ENCODE measurements at regions not wholly inside any gene's neighbourhood (a gene's known extent, or its start where the extent isn't known, plus 50 kb on each side); places are given as distances from the start of the nearest gene placed in this dataset.

DNA sequence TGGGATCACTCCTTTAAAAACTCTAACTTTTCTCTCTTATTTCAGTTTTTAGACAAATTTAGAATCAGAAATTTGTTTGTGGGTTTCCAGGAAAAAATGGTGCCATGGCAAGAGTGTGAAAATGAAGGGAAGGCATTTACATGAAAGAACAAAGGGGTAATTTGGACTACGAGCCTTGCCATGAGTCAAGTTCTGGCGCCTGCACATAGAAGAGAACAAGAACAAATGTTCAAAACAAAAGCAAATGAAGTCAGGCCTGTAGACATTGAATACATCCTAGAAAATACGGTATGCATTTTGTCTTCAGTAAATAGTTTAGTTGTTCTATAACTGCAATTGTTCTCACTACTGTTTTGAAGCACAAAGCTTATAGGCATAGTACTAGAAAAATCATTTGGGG, 1390.5 kb downstream of the EFNB2 start:
- Histone ChIP-seq H3K9me3 (ENCODE audit: control insufficient read depth in 1 of 2, low read length in 2 of 2) (no peaks in the 10 kb centered on the region), H3K27ac (ENCODE audit: low read length) (no peak overlapping the region), H3K4me1 (ENCODE audit: control insufficient read depth in 1 of 2, insufficient read depth in 2 of 2, low read length in 2 of 2) (no peaks in the 10 kb centered on the region), H3K36me3 (ENCODE audit: control insufficient read depth in 1 of 2, insufficient read depth in 2 of 2, low read length in 2 of 2) (no peaks in the 10 kb centered on the region), H3K4me3 (ENCODE audit: low read depth in 1 of 2, low read length in 2 of 2) (no peak overlapping the region), H3K27me3 (ENCODE audit: low read depth, low read length) (no peaks in the 10 kb centered on the region)

GRCh38 chr13:105144020-105144419, 1391.4 kb downstream of the EFNB2 start:
- no peak overlapping the region for H3K27ac ChIP-seq (ENCODE audit: low read length)
- H3K9me3 ChIP-seq (ENCODE audit: control insufficient read depth in 1 of 2, low read length in 2 of 2) = no peaks in the 10 kb centered on the region
- H3K4me3 ChIP-seq (ENCODE audit: low read depth in 1 of 2, low read length in 2 of 2) = no peak overlapping the region
- no peaks in the 10 kb centered on the region for H3K36me3 ChIP-seq (ENCODE audit: control insufficient read depth in 1 of 2, insufficient read depth in 2 of 2, low read length in 2 of 2)
- no peaks in the 10 kb centered on the region for H3K27me3 ChIP-seq (ENCODE audit: low read depth, low read length)
- no peaks in the 10 kb centered on the region for H3K4me1 ChIP-seq (ENCODE audit: control insufficient read depth in 1 of 2, insufficient read depth in 2 of 2, low read length in 2 of 2)

DNA sequence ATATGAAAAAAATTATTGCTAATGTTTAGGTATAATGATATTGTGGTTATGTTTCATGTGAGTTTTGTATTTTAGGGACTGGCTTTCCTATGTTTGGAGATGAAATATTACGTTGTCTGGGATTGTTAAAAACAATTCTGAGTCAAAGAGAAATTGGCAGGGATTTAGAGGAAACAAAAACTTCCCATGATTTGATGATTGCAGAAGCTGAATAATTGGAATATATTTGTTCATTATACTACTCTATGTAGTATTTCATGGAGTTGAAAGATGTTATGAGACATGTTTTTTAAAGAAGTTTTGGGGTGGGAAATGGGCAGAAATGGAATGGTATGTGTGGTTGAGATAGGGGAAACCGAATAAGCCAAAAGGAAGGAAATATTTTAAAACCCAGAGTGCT, 1392.9 kb downstream of the EFNB2 start:
- Histone ChIP-seq H3K9me3 (ENCODE audit: control insufficient read depth in 1 of 2, low read length in 2 of 2) (no peaks in the 10 kb centered on the region), H3K4me1 (ENCODE audit: control insufficient read depth in 1 of 2, insufficient read depth in 2 of 2, low read length in 2 of 2) (no peaks in the 10 kb centered on the region), H3K27me3 (ENCODE audit: low read depth, low read length) (no peaks in the 10 kb centered on the region), H3K27ac (ENCODE audit: low read length) (no peak overlapping the region), H3K36me3 (ENCODE audit: control insufficient read depth in 1 of 2, insufficient read depth in 2 of 2, low read length in 2 of 2) (no peaks in the 10 kb centered on the region), H3K4me3 (ENCODE audit: low read depth in 1 of 2, low read length in 2 of 2) (no peak overlapping the region)

DNA sequence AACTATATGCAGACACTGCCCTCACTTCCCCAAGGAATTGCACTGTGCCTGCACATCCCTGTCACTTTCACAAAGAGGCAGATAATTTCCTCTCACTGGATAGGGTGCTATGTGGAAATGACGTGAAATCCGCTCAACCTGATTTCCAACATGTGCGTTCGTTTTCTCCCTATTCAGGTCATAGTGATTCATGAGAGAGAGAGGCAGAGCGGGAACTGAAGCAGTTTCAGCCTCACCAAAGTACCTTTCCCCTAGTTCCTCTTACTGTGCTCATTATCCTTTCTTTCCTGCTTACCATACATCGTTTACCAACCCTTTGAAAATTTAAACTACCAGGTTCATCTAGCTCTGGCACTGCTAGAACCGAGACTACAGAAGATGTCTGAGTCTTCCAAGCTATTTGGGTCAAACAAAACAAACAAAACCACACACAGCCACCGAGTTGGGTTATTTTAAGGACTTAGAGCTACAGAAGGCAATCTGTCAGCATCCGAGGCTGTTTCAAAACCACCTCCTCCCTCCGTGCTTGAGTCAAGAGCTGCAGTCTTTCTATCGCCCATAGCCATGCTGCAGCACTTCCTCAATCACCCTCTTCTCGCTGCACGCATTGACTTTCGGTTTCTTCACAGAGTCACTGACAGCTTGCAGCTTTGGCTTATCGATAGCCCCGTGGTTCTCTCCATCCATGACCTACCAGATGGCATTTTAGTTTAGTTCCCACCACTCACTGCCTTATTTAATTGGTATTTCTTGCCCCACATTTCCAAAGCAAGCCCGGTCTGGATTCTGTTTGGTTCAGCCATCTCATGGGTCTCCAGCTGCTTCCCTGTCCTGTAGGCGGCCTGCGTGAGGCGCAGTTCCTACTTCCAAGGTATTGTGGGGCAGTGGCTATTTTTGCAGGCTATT, 1395.8 kb downstream of the EFNB2 start:
- Histone ChIP-seq H3K27ac (ENCODE audit: low read length) (peak overlapping the region; percentile 37), H3K27me3 (ENCODE audit: low read depth, low read length) (no peaks in the 10 kb centered on the region), H3K36me3 (ENCODE audit: control insufficient read depth in 1 of 2, insufficient read depth in 2 of 2, low read length in 2 of 2) (no peaks in the 10 kb centered on the region), H3K4me3 (ENCODE audit: low read depth in 1 of 2, low read length in 2 of 2) (peak overlapping the region; percentile 49 to 70), H3K4me1 (ENCODE audit: control insufficient read depth in 1 of 2, insufficient read depth in 2 of 2, low read length in 2 of 2) (no peaks in the 10 kb centered on the region), H3K9me3 (ENCODE audit: control insufficient read depth in 1 of 2, low read length in 2 of 2) (no peaks in the 10 kb centered on the region)

GRCh38 chr13:105139048-105139379, 1396.4 kb downstream of the EFNB2 start:
- H3K36me3 ChIP-seq (ENCODE audit: control insufficient read depth in 1 of 2, insufficient read depth in 2 of 2, low read length in 2 of 2) = no peaks in the 10 kb centered on the region
- H3K27me3 ChIP-seq (ENCODE audit: low read depth, low read length) = no peaks in the 10 kb centered on the region
- no peaks in the 10 kb centered on the region for H3K4me1 ChIP-seq (ENCODE audit: control insufficient read depth in 1 of 2, insufficient read depth in 2 of 2, low read length in 2 of 2)
- H3K27ac ChIP-seq (ENCODE audit: low read length) = no peak overlapping the region
- peak overlapping the region; percentile 49 to 70 for H3K4me3 ChIP-seq (ENCODE audit: low read depth in 1 of 2, low read length in 2 of 2)
- no peaks in the 10 kb centered on the region for H3K9me3 ChIP-seq (ENCODE audit: control insufficient read depth in 1 of 2, low read length in 2 of 2)

- Histone ChIP-seq H3K9me3 (ENCODE audit: control insufficient read depth in 1 of 2, low read length in 2 of 2) (no peaks in the 10 kb centered on the region), H3K27ac (ENCODE audit: low read length) (no peak overlapping the region), H3K27me3 (ENCODE audit: low read depth, low read length) (no peaks in the 10 kb centered on the region), H3K4me3 (ENCODE audit: low read depth in 1 of 2, low read length in 2 of 2) (no peak overlapping the region), H3K4me1 (ENCODE audit: control insufficient read depth in 1 of 2, insufficient read depth in 2 of 2, low read length in 2 of 2) (no peaks in the 10 kb centered on the region), H3K36me3 (ENCODE audit: control insufficient read depth in 1 of 2, insufficient read depth in 2 of 2, low read length in 2 of 2) (no peaks in the 10 kb centered on the region)
These were observed 1399.4 kb downstream of the EFNB2 start for GRCh38 chr13:105135852-105136615.

DNA sequence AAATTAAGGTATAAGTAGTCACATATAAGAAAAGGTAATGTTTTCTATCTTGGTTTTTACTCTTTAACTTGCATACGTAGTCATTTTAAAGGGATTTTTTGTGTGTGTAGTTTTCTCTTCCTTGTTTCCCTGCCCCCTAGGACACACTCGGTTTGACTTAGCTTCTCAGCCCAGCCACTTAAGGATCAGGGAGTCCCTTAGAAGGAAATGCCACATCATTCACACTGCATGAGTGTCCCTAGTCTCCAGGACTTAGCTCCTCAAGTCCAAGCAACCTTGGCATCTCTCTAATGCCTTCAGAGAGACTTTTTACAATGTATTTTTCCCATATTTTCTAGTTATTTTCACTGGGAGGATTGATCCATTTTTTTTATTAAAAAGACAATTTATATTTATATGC, 1407.7 kb downstream of the EFNB2 start:
- no peaks in the 10 kb centered on the region for H3K9me3 ChIP-seq (ENCODE audit: control insufficient read depth in 1 of 2, low read length in 2 of 2)
- H3K27me3 ChIP-seq (ENCODE audit: low read depth, low read length) = no peaks in the 10 kb centered on the region

DNA sequence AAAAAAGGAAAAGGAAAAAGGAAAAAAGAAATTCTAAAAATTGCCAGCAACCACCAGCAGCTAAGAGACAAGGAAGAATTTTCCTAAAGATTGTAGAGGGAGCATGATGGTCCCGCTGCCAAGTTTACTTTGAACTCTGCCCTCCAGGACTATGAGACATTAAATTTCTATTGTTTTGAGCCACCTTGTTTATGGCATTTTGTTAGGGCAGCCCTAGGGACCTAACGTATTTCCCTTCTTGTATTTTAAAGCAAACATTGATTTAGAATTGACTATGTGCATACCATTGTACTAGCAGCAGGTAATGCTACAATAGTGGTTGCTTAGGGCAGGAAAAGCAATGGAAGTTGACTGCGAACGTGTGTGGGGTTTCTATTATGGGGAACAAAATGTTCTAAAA, 1414.2 kb downstream of the EFNB2 start:
- Histone ChIP-seq H3K27me3 (ENCODE audit: low read depth, low read length) (no peaks in the 10 kb centered on the region), H3K4me3 (ENCODE audit: low read depth in 1 of 2, low read length in 2 of 2) (no peak overlapping the region), H3K4me1 (ENCODE audit: control insufficient read depth in 1 of 2, insufficient read depth in 2 of 2, low read length in 2 of 2) (no peaks in the 10 kb centered on the region), H3K27ac (ENCODE audit: low read length) (no peak overlapping the region), H3K9me3 (ENCODE audit: control insufficient read depth in 1 of 2, low read length in 2 of 2) (no peaks in the 10 kb centered on the region), H3K36me3 (ENCODE audit: control insufficient read depth in 1 of 2, insufficient read depth in 2 of 2, low read length in 2 of 2) (no peaks in the 10 kb centered on the region)

More for the DNA sequence above, 1407.7 kb downstream of the EFNB2 start:
- H3K36me3 ChIP-seq (ENCODE audit: control insufficient read depth in 1 of 2, insufficient read depth in 2 of 2, low read length in 2 of 2) = no peaks in the 10 kb centered on the region
- no peaks in the 10 kb centered on the region for H3K4me1 ChIP-seq (ENCODE audit: control insufficient read depth in 1 of 2, insufficient read depth in 2 of 2, low read length in 2 of 2)
- H3K4me3 ChIP-seq (ENCODE audit: low read depth in 1 of 2, low read length in 2 of 2) = no peak overlapping the region
- H3K27ac ChIP-seq (ENCODE audit: low read length) = no peak overlapping the region

DNA sequence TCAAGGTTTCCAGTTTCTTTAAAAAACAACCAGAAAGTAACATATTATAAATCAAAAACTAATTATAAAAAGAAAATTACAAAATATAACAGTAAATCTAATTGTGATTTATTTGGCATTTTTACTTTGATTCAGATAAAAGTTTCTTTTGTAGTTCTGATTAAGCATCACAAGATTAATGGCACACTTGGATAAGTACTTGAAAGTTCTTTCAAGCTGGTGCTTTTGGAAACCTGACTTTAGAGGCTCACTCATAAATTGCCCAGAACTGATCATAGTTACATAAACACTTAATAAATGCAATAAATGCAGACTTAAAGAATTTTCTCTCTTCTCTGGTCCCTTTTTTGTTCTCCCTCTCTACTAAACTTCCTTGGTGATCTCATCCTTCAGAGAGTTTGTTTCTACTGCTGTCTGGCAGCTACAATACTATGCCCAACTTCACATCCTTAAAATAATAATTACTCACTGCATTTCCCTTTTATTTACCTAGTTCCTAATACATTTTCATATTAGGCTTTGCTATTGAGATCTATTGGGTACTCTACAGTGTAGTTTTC, 1417.0 kb downstream of the EFNB2 start:
- no peaks in the 10 kb centered on the region for H3K27me3 ChIP-seq (ENCODE audit: low read depth, low read length)
- H3K27ac ChIP-seq (ENCODE audit: low read length) = no peak overlapping the region
- H3K4me3 ChIP-seq (ENCODE audit: low read depth in 1 of 2, low read length in 2 of 2) = no peak overlapping the region
- H3K4me1 ChIP-seq (ENCODE audit: control insufficient read depth in 1 of 2, insufficient read depth in 2 of 2, low read length in 2 of 2) = no peaks in the 10 kb centered on the region
- peaks cover 0 to 6% of the 10 kb centered on the region in 2 donors for H3K9me3 ChIP-seq (ENCODE audit: control insufficient read depth in 1 of 2, low read length in 2 of 2)
- no peaks in the 10 kb centered on the region for H3K36me3 ChIP-seq (ENCODE audit: control insufficient read depth in 1 of 2, insufficient read depth in 2 of 2, low read length in 2 of 2)

- H3K4me1 ChIP-seq (ENCODE audit: control insufficient read depth in 1 of 2, insufficient read depth in 2 of 2, low read length in 2 of 2) = no peaks in the 10 kb centered on the region
- no peak overlapping the region for H3K4me3 ChIP-seq (ENCODE audit: low read depth in 1 of 2, low read length in 2 of 2)
- no peak overlapping the region for H3K27ac ChIP-seq (ENCODE audit: low read length)
- no peaks in the 10 kb centered on the region for H3K36me3 ChIP-seq (ENCODE audit: control insufficient read depth in 1 of 2, insufficient read depth in 2 of 2, low read length in 2 of 2)
- no peaks in the 10 kb centered on the region for H3K27me3 ChIP-seq (ENCODE audit: low read depth, low read length)
- peaks cover 0 to 6% of the 10 kb centered on the region in 2 donors for H3K9me3 ChIP-seq (ENCODE audit: control insufficient read depth in 1 of 2, low read length in 2 of 2)
These were observed 1418.5 kb downstream of the EFNB2 start for GRCh38 chr13:105116966-105117365.

GRCh38 chr13:105112561-105112960, 1422.9 kb downstream of the EFNB2 start:
- no peaks in the 10 kb centered on the region for H3K36me3 ChIP-seq (ENCODE audit: control insufficient read depth in 1 of 2, insufficient read depth in 2 of 2, low read length in 2 of 2)
- no peaks in the 10 kb centered on the region for H3K4me1 ChIP-seq (ENCODE audit: control insufficient read depth in 1 of 2, insufficient read depth in 2 of 2, low read length in 2 of 2)
- no peak overlapping the region for H3K4me3 ChIP-seq (ENCODE audit: low read depth in 1 of 2, low read length in 2 of 2)
- H3K27ac ChIP-seq (ENCODE audit: low read length) = no peak overlapping the region
- H3K9me3 ChIP-seq (ENCODE audit: control insufficient read depth in 1 of 2, low read length in 2 of 2) = peaks cover 0 to 6% of the 10 kb centered on the region in 2 donors
- H3K27me3 ChIP-seq (ENCODE audit: low read depth, low read length) = no peaks in the 10 kb centered on the region
